Effector memory CD4-positive, alpha-beta T cell (primary cell): ENCODE measurements at regions not wholly inside any gene's neighbourhood (a gene's known extent, or its start where the extent isn't known, plus 50 kb on each side); places are given as distances from the start of the nearest gene placed in this dataset.

Experiments
- DNase-seq, 3 donors: peaks; one replicate each; pipeline ENCODE4 v3.0.0-alpha.2; 2020
- H3K27ac ChIP-seq: 2 replicates; pipeline ENCODE4 v1.7.0; 2013; ENCODE audit warnings: mild to moderate bottlenecking, low read length, moderate library complexity; ENCODE audit not compliant: insufficient read depth, poor library complexity, severe bottlenecking
- H3K27me3 ChIP-seq: replicated peaks from 2 replicates; pipeline ENCODE4 v1.7.0; 2013; ENCODE audit warnings: mild to moderate bottlenecking, low read length; ENCODE audit not compliant: insufficient read depth, control insufficient read depth, poor library complexity, severe bottlenecking
- H3K36me3 ChIP-seq: 2 replicates; pipeline ENCODE4 v1.7.0; 2013; ENCODE audit warnings: mild to moderate bottlenecking, low read length, moderate library complexity; ENCODE audit not compliant: control insufficient read depth, insufficient read depth
- H3K4me1 ChIP-seq: 2 replicates; pipeline ENCODE4 v1.7.0; 2013; ENCODE audit warnings: low read length, mild to moderate bottlenecking; ENCODE audit not compliant: control insufficient read depth, insufficient read depth, poor library complexity, severe bottlenecking
- H3K4me3 ChIP-seq: 2 replicates; pipeline ENCODE4 v1.7.0; 2013; ENCODE audit warnings: low read length, low read depth, mild to moderate bottlenecking; ENCODE audit not compliant: insufficient read depth, poor library complexity, severe bottlenecking
- H3K9me3 ChIP-seq: 2 replicates; pipeline ENCODE4 v1.7.0; 2013; ENCODE audit warnings: mild to moderate bottlenecking, low read length, moderate library complexity; ENCODE audit not compliant: control insufficient read depth

DNA sequence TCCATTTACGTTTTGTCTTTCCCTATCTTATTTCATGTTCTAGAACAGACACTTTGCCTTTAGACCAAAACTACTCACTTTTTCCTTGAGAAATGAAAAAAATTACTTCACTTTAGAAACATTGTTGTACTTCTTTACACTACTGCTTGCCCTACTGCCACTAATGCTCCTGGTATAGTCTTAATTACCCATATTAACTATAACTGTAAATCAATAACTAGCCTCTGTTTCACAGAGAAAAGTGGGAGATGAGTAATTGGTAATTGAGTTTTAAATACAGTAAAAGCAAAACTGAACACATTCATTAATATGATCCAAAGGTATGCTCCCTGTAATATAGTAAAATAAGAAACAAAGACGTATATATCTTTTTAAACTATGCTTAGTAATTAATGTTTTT lies 111.1 kb upstream of the JADE1 start:
- H3K36me3 ChIP-seq = no peaks in the 10 kb centered on the region
- H3K4me3 ChIP-seq = no peak overlapping the region
- H3K4me1 ChIP-seq = no peaks in the 10 kb centered on the region
- no peak overlapping the region for H3K27ac ChIP-seq
- H3K27me3 ChIP-seq = no peaks in the 10 kb centered on the region
- no peaks in the 10 kb centered on the region for H3K9me3 ChIP-seq
- no peak for DNase-seq

DNA sequence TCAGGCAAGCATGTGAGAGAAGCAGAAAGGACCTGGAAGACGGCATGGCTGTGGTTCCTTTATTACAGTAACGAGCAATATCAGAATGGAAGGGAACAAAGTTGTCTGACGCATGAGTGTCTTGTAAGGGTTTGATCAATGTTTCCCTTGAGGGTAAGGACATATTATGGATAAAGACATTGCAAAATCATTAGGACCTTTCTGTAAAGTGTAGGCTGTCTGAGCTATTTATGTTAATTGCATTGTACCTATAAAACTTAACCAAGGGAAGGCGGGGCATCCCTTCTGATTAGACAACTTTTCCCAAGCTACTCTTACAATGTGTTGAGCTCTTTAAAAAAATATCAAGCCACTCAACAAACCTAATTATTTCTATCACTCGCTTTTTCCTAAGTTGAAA lies 112.2 kb upstream of the JADE1 start:
- no peaks in the 10 kb centered on the region for H3K9me3 ChIP-seq

DNA sequence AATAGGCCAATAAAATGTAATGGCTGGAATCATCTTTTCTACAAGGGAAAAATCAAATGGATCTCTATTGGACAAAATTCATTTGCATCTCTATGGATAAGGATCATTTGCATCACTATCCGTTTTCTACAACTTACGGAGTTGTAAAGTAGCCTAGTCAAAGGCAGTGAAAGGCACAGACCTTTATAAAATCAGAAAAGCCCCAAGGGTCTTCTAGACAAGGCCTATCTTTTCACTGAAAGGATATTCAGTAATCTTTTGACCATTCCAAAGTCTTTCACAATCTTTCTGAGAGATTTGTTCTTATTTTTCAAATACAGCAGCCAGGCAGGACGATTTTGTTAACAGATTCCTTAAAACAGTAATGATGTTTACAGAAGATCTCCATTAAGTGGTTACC lies 119.5 kb upstream of the JADE1 start:
- Histone ChIP-seq H3K4me1 (no peaks in the 10 kb centered on the region), H3K27me3 (no peaks in the 10 kb centered on the region), H3K36me3 (no peaks in the 10 kb centered on the region), H3K4me3 (no peak overlapping the region), H3K9me3 (no peaks in the 10 kb centered on the region), H3K27ac (no peak overlapping the region)
- no peak for DNase-seq

More for the DNA sequence above, 112.2 kb upstream of the JADE1 start:
- Histone ChIP-seq H3K4me1 (no peaks in the 10 kb centered on the region), H3K27ac (no peak overlapping the region), H3K27me3 (no peaks in the 10 kb centered on the region), H3K4me3 (no peak overlapping the region), H3K36me3 (no peaks in the 10 kb centered on the region)
- DNase-seq = no peak

DNA sequence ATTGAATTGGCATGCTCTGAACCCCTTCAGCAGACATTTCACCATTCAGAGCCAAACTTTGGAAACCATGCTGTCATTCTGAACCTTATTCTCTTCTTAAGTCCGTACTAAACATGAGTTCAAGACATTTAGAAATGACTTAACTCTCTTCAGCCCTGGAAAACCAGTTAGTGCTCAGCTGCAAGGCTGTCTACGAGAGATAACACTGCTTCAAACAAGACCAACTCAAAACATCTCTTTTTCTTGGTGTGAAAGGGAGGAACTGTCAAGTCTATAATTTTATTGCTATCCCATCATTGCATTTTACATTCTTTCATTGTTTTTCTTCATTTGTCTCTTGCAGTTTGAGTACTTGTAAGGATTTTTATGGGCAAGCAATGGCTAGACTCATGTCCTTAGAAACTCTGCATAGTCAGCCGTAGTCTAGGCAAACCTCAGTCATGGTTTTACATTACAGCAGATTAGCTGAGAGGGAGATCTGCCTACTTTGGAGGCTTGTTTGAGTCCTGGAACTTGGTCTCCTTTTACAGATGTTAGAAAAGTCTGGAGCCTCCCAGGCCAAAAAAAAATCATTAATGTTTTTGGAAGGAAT lies 120.6 kb upstream of the JADE1 start:
- Histone ChIP-seq H3K4me3 (no peak overlapping the region), H3K27ac (no peak overlapping the region), H3K9me3 (no peaks in the 10 kb centered on the region), H3K36me3 (no peaks in the 10 kb centered on the region), H3K27me3 (no peaks in the 10 kb centered on the region), H3K4me1 (no peaks in the 10 kb centered on the region)
- no peak for DNase-seq

DNA sequence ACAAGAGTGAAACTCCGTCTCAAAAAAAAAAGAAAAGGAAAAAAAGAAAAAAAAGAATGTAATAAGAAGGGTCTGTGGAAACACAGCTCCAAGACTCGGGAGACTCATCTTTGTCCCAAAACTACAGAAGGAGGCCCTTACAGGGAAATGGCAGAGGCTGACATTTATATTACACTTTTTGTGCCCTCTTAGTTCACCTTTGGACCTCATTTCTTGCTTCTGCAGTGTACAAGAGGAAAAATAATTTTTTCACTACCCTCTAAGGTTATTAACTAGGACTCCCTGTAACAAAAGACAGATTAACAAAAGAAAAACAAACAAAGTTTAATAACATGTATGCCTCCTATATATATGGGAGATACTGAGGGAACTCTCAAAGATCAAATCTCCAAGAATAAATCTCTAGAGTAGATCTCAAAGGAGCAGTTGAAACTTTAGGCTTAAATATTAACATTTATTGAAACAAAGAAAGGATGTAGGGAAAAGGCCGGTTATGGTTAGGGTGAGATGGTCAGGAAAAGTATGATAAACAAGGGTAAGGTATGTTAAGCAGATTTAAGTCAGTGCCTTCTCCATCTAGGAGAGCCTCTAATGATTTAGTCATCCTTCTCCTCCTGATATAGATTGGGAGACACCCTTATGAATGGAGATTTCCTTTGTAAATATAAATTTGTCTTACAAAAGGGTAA lies 121.3 kb upstream of the JADE1 start:
- Histone ChIP-seq H3K27me3 (no peaks in the 10 kb centered on the region), H3K36me3 (no peaks in the 10 kb centered on the region), H3K27ac (no peak overlapping the region), H3K4me3 (no peak overlapping the region), H3K9me3 (no peaks in the 10 kb centered on the region), H3K4me1 (no peaks in the 10 kb centered on the region)
- no peak for DNase-seq

DNA sequence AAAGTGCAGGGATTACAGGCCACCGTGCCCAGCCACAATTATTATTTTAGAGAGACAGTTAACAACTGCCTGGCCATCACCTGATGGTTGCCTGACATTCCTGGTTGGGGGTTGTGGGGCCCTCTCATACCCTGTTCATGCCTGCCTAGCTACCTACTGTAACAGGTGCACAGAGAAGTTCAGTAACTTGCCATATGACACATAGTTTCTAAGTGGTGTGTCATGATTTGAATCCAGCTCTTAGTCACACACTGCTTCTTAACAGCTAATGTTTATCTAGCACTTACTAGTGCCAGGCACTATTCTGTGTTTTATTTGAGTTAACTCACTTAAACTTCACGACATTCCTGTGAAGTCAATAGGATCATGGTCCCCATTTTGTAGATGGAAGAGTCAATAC lies 122.7 kb upstream of the JADE1 start:
- Histone ChIP-seq H3K9me3 (no peaks in the 10 kb centered on the region), H3K27ac (no peak overlapping the region), H3K4me1 (no peaks in the 10 kb centered on the region), H3K36me3 (no peaks in the 10 kb centered on the region), H3K27me3 (no peaks in the 10 kb centered on the region), H3K4me3 (no peak overlapping the region)
- no peak for DNase-seq

DNA sequence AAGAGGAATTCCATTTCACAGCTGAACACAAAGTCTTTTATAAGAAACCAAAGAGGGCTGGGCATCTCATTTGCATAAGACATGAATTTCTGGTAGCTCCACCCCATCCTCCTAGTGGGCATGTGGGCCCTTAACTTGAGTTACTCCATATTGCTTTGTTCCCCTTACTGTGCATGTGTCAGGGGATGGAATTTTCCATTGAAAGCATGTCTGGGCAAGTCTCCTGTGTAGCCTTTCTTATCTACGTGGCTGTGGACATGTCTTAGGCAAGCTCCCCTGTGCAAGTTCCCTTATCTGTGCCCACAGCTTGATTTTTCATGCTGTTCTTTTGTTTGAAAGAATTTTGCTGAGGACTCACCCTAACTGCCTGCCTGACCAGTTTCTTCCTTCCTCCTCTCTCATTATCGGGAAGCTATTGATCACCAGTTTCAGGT lies 123.5 kb upstream of the JADE1 start:
- DNase-seq = no peak
- no peak overlapping the region for H3K4me3 ChIP-seq
- no peaks in the 10 kb centered on the region for H3K9me3 ChIP-seq
- no peaks in the 10 kb centered on the region for H3K4me1 ChIP-seq
- H3K36me3 ChIP-seq = no peaks in the 10 kb centered on the region
- H3K27ac ChIP-seq = no peak overlapping the region
- H3K27me3 ChIP-seq = no peaks in the 10 kb centered on the region

DNA sequence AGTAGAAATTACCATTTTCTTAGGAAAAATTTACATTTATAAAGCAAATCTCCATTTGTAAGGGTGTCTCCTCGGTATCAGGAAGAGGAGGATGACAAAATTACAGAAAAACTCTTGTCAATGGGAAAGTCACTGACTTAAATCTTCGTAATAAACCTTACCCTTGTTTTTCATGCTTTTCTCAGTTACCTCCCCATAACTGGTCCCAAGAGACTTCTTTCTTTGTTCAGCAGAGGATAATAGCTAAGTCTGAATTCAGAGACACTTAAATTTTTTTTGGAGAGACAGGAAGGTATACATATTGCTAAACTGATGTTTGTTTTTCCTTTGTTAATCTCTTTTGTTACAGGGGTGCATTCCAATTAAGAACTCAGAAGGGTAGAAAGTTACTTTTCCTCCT lies 125.5 kb upstream of the JADE1 start:
- Histone ChIP-seq H3K27me3 (no peaks in the 10 kb centered on the region), H3K4me3 (no peak overlapping the region), H3K36me3 (no peaks in the 10 kb centered on the region), H3K4me1 (no peaks in the 10 kb centered on the region), H3K9me3 (no peaks in the 10 kb centered on the region), H3K27ac (no peak overlapping the region)
- no peak for DNase-seq

DNA sequence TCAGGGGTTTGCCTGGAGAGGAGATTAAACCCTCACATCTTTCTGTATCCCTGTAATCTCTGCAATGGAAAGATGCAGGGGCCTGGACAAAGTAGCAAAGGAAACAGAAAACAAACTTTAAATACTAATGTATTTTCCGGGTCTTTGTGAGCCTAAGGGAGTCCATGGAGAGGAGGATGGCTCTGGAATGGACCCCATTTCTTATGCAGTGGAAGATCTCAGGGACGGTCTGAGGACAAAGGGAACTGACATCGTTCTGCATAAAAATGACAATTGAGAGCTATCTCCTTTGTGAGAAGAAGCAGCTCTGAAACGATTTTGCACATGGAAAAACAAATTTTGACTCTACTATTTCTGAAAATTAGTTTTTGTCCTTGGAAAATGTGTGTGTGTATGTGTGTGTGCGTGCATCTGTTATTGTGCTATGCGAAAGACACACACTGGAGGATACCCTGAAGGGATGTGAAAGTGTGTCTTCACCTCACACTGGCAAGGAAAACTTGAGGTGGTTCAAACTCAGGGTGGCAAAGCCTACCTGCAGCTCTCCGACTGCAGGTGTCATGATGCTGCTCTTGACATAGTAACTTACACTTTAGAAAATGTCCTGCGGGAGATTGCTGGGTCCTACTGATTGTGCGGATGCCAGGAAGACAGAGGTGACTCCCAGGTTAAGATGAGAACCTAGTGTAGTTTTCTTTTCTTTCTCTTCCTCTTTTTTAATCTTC lies 126.4 kb upstream of the JADE1 start:
- Histone ChIP-seq H3K4me3 (no peak overlapping the region), H3K36me3 (no peaks in the 10 kb centered on the region), H3K9me3 (no peaks in the 10 kb centered on the region), H3K27me3 (no peaks in the 10 kb centered on the region), H3K4me1 (no peaks in the 10 kb centered on the region), H3K27ac (no peak overlapping the region)
- no peak for DNase-seq

DNA sequence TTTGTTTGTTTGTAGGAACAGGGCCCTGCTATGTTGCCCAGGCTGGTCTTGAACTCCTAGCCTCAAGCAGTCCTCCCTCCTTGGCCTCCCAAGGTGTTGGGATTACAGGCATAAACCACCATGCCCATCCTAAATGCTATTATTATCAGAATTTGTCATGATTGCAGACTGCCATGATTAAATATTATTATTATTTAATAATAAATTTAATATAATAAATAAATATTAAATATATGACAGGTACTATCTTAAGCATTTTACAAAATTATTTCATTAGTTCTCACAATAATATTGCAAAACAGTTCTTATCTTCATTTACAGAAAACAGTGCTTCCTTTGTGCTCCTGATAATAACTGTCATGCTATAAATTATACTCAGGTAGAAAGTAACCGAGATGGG lies 133.4 kb upstream of the JADE1 start:
- no peak overlapping the region for H3K27ac ChIP-seq
- no peak overlapping the region for H3K4me3 ChIP-seq
- DNase-seq = no peak
- H3K36me3 ChIP-seq = no peaks in the 10 kb centered on the region
- no peaks in the 10 kb centered on the region for H3K4me1 ChIP-seq
- no peaks in the 10 kb centered on the region for H3K27me3 ChIP-seq
- H3K9me3 ChIP-seq = no peaks in the 10 kb centered on the region
